ENCODE measurements at regions not wholly inside any gene's neighbourhood (a gene's known extent, or its start where the extent isn't known, plus 50 kb on each side); places are given as distances from the start of the nearest gene placed in this dataset.

- Histone ChIP-seq H3K27me3 (ENCODE audit: insufficient read depth, low read length) (no peaks in the 10 kb centered on the region), H3K4me1 (ENCODE audit: insufficient read depth, low read length) (no peaks in the 10 kb centered on the region), H3K4me2 (ENCODE audit: insufficient read depth, low read length) (no peak overlapping the region), H3K27ac (ENCODE audit: low read depth, low read length) (no peak overlapping the region), H2AFZ (ENCODE audit: low read length) (no peak overlapping the region), H3K36me3 (ENCODE audit: insufficient read depth, low read length) (no peaks in the 10 kb centered on the region), H3K79me2 (ENCODE audit: insufficient read depth, low read length) (no peaks in the 10 kb centered on the region), H4K20me1 (ENCODE audit: insufficient read depth, low read length) (no peaks in the 10 kb centered on the region), H3K9me3 (ENCODE audit: low read depth, low read length) (no peaks in the 10 kb centered on the region), H3K4me3 (ENCODE audit: insufficient read depth, low read length) (no peak overlapping the region)
- DNase-seq (ENCODE audit: insufficient read length, low spot score, missing footprints): no peak
- no peak for TF ChIP-seq CTCF (IDR thresholded peaks at IDR 0.05; ENCODE audit: extremely low read depth, low read depth, low read length)
Measured at GRCh38 chr5:124252191-124252638, 494.2 kb downstream of the ZNF608 start.

- Histone ChIP-seq H3K9me3 (ENCODE audit: low read depth, low read length) (peaks cover 2% of the 10 kb centered on the region), H3K4me2 (ENCODE audit: insufficient read depth, low read length) (no peak overlapping the region), H2AFZ (ENCODE audit: low read length) (no peak overlapping the region), H4K20me1 (ENCODE audit: insufficient read depth, low read length) (no peaks in the 10 kb centered on the region), H3K27ac (ENCODE audit: low read depth, low read length) (no peak overlapping the region), H3K4me3 (ENCODE audit: insufficient read depth, low read length) (no peak overlapping the region), H3K27me3 (ENCODE audit: insufficient read depth, low read length) (no peaks in the 10 kb centered on the region), H3K79me2 (ENCODE audit: insufficient read depth, low read length) (no peaks in the 10 kb centered on the region), H3K4me1 (ENCODE audit: insufficient read depth, low read length) (no peaks in the 10 kb centered on the region), H3K36me3 (ENCODE audit: insufficient read depth, low read length) (no peaks in the 10 kb centered on the region)
- TF ChIP-seq CTCF (IDR thresholded peaks at IDR 0.05; ENCODE audit: extremely low read depth, low read depth, low read length): no peak
- no peak for DNase-seq (ENCODE audit: insufficient read length, low spot score, missing footprints)
Measured at GRCh38 chr5:124245276-124245675, 501.2 kb downstream of the ZNF608 start.

- TF ChIP-seq CTCF (IDR thresholded peaks at IDR 0.05; ENCODE audit: extremely low read depth, low read depth, low read length): no peak
- Histone ChIP-seq H4K20me1 (ENCODE audit: insufficient read depth, low read length) (no peaks in the 10 kb centered on the region), H3K4me1 (ENCODE audit: insufficient read depth, low read length) (no peaks in the 10 kb centered on the region), H3K9me3 (ENCODE audit: low read depth, low read length) (peaks cover 4% of the 10 kb centered on the region), H3K79me2 (ENCODE audit: insufficient read depth, low read length) (no peaks in the 10 kb centered on the region), H2AFZ (ENCODE audit: low read length) (no peak overlapping the region), H3K4me3 (ENCODE audit: insufficient read depth, low read length) (no peak overlapping the region), H3K36me3 (ENCODE audit: insufficient read depth, low read length) (no peaks in the 10 kb centered on the region), H3K27me3 (ENCODE audit: insufficient read depth, low read length) (no peaks in the 10 kb centered on the region), H3K4me2 (ENCODE audit: insufficient read depth, low read length) (no peak overlapping the region), H3K27ac (ENCODE audit: low read depth, low read length) (no peak overlapping the region)
- DNase-seq (ENCODE audit: insufficient read length, low spot score, missing footprints): no peak
Measured at GRCh38 chr5:124240732-124241131, 505.7 kb downstream of the ZNF608 start.

- no peak overlapping the region for H3K27ac ChIP-seq (ENCODE audit: low read depth, low read length)
Measured at GRCh38 chr5:124239572-124239971, 506.9 kb downstream of the ZNF608 start.

More at GRCh38 chr5:124239572-124239971, 506.9 kb downstream of the ZNF608 start:
- no peak overlapping the region for H2AFZ ChIP-seq (ENCODE audit: low read length)
- no peak overlapping the region for H3K4me3 ChIP-seq (ENCODE audit: insufficient read depth, low read length)
- no peaks in the 10 kb centered on the region for H4K20me1 ChIP-seq (ENCODE audit: insufficient read depth, low read length)
- TF ChIP-seq CTCF (IDR thresholded peaks at IDR 0.05; ENCODE audit: extremely low read depth, low read depth, low read length): no peak
- H3K79me2 ChIP-seq (ENCODE audit: insufficient read depth, low read length): no peaks in the 10 kb centered on the region
- no peak for DNase-seq (ENCODE audit: insufficient read length, low spot score, missing footprints)
- no peaks in the 10 kb centered on the region for H3K27me3 ChIP-seq (ENCODE audit: insufficient read depth, low read length)
- no peaks in the 10 kb centered on the region for H3K36me3 ChIP-seq (ENCODE audit: insufficient read depth, low read length)
- no peak overlapping the region for H3K4me2 ChIP-seq (ENCODE audit: insufficient read depth, low read length)
- H3K9me3 ChIP-seq (ENCODE audit: low read depth, low read length): peaks cover 4% of the 10 kb centered on the region
- H3K4me1 ChIP-seq (ENCODE audit: insufficient read depth, low read length): no peaks in the 10 kb centered on the region
